ENCODE measurements at regions not wholly inside any gene's neighbourhood (a gene's known extent, or its start where the extent isn't known, plus 50 kb on each side); places are given as distances from the start of the nearest gene placed in this dataset.

DNA sequence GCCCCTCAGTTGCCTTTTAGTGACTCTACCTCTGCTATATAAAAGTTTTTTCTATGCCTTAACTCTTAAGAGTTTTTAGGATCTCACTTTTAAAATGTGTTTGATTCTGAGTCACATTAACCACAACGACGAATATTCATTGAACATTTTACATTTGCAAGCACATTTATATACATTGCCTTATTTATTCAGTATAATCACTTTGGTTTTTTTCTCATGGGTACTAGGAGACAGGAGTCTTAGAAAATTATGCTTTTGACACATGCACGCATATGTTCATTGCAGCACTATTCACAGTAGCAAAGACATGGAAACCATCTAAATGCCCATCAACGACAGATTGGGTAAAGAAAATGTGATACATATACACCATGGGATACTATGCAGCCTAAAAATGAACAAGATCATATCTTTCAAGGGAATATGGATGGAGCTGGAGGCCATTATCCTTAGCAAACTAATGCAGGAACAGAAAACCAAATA lies 236.9 kb upstream of the SPAG17 start:
- TF ChIP-seq, protein P1, sequence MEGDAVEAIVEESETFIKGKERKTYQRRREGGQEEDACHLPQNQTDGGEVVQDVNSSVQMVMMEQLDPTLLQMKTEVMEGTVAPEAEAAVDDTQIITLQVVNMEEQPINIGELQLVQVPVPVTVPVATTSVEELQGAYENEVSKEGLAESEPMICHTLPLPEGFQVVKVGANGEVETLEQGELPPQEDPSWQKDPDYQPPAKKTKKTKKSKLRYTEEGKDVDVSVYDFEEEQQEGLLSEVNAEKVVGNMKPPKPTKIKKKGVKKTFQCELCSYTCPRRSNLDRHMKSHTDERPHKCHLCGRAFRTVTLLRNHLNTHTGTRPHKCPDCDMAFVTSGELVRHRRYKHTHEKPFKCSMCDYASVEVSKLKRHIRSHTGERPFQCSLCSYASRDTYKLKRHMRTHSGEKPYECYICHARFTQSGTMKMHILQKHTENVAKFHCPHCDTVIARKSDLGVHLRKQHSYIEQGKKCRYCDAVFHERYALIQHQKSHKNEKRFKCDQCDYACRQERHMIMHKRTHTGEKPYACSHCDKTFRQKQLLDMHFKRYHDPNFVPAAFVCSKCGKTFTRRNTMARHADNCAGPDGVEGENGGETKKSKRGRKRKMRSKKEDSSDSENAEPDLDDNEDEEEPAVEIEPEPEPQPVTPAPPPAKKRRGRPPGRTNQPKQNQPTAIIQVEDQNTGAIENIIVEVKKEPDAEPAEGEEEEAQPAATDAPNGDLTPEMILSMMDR (IDR thresholded peaks at IDR 0.05; ENCODE audit: insufficient read depth, low read depth, low read length): no peak
- no peak for DNase-seq (ENCODE audit: low read depth)
- no peak overlapping the region for H3K4me3 ChIP-seq (ENCODE audit: low read depth, low read length)

DNA sequence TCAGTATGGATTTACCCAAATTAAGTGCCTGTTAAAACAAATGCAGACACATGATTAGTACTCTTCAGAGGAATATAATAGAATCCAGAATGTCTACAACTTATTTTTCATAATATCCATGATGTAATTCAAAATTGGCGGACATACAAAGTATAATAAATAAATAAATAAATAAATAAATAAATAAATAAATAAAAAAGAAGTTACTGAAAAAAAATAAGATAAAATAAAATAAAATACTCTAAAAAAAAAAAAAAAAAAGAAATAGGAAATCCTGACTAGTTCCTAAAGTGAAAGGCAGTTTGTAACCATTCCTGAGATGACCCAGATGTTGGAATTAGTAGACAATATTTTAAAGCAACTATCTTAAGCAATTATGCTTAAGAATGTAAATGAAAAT lies 219.0 kb upstream of the SPAG17 start:
- no peak for DNase-seq (ENCODE audit: low read depth)
- no peak overlapping the region for H3K4me3 ChIP-seq (ENCODE audit: low read depth, low read length)
- TF ChIP-seq, protein P1 (IDR thresholded peaks at IDR 0.05; ENCODE audit: insufficient read depth, low read depth, low read length): no peak

DNA sequence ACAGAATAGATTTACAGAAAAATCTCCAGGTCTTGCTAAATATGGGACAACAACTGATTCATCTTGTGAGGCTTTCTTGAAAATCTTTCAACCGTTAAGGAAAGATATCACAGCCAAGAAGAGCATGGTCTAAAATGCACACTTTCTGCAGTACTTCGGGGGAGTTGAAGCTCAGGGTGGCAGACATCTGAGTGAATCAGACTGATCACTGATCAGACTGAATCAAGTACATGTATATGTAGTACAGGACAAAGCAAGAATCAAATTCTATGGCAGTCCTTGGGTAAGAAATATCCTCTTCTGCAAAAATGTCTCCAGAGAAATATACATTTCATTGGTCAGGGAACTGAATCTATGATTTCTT lies 212.4 kb upstream of the SPAG17 start:
- DNase-seq (ENCODE audit: low read depth): no peak
- no peak overlapping the region for H3K4me3 ChIP-seq (ENCODE audit: low read depth, low read length)
- TF ChIP-seq, protein P1 (IDR thresholded peaks at IDR 0.05; ENCODE audit: insufficient read depth, low read depth, low read length): no peak

DNA sequence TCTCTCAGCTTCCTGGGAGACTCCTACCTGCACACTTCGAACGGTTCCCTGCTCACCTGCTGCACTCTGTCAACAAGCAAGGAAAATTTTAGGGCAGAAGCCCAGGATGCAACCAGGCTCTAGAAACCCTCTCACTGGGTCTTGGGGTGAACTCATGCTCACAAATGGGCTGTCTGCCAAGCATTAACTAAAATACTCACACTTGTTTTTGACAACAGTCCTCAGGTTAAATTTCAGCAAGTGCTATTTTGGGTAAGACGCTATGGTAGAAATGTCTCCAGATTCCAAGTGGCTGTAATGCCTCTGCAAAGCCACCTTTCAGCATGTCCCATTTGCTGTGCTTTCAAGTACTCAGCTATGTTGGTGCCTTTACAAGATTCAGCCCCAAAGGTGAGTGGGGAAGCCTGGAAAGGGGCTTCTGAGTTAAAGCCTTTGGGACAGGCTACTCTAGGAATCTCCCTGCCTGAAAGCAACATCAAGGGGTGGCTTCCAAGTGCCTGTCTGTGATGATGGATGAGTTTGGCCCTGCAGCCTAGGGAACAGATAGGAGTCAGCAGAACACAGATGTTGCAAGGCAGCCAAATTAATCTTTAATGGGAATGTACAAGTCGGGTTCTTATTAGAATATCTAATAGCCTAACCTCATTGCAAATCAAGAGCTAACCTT lies 211.9 kb upstream of the SPAG17 start:
- DNase-seq (ENCODE audit: low read depth): no peak
- TF ChIP-seq, protein P1 (IDR thresholded peaks at IDR 0.05; ENCODE audit: insufficient read depth, low read depth, low read length): no peak
- H3K4me3 ChIP-seq (ENCODE audit: low read depth, low read length): no peak overlapping the region

DNA sequence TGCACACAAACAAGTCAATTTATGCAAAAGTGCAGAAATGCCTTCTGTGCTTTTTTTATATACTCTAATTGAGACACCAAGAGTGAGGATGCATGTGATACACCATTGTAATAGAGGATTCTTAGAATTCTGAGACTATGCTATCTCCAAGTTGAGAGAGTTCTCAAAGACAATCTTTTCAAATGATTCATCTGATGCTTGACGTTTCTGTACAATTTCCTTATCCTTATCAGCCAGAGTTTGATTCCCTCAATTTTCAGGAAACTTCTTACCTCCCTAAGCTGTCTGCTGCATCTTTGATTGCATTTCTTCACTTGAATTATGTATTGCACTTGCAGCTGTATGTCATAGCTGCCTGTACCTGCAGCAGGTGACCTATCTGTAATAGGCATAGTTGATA lies 211.3 kb upstream of the SPAG17 start:
- DNase-seq (ENCODE audit: low read depth): no peak
- no peak overlapping the region for H3K4me3 ChIP-seq (ENCODE audit: low read depth, low read length)
- TF ChIP-seq, protein P1 (IDR thresholded peaks at IDR 0.05; ENCODE audit: insufficient read depth, low read depth, low read length): no peak

DNA sequence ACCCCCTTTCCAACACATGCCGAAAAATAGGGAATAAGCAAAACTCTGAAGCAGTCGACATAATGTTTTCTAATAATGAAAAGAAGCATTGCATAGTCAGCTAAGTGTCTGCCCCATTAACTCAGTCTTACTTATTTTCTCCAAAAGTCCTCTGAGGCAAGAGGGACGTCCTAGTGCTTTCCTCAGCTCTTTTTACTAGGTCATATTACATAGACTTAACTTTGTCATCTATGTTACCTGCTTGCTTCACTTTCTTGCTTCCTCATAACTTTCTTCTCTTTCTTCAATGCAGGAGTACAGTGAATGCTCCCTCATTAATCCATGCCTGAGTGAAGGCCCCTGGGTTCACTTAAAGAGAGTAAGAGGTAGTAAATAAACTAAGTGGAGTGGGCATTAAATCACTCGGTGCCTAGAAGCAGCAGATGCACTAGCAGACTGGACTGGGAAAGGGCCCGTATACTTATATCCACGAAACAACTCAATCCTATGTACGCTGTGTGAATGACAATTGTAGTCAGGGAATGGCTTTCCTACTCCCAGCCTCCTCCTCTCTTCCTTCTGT lies 210.5 kb upstream of the SPAG17 start:
- H3K4me3 ChIP-seq (ENCODE audit: low read depth, low read length): no peak overlapping the region
- TF ChIP-seq, protein P1 (IDR thresholded peaks at IDR 0.05; ENCODE audit: insufficient read depth, low read depth, low read length): no peak
- no peak for DNase-seq (ENCODE audit: low read depth)

DNA sequence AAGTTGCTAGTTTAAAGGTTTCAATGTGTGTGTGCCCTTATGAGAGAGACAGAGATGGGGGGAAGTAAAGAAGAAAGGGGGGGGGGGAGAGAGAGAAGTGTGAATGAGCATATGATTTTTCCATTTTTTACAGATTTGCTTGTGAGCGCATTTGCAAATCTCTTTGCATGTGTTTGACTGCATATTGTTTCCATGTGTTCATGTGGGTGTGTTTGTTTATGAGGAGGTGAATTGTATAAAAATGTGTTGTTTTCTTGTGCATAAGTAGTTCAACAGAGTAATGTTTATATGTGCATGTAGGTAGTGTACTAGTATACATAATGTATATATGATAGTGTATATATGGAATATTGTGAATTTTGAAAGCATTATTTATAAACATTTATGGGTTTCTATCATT lies 205.9 kb upstream of the SPAG17 start:
- no peak overlapping the region for H3K4me3 ChIP-seq (ENCODE audit: low read depth, low read length)
- DNase-seq (ENCODE audit: low read depth): no peak
- TF ChIP-seq, protein P1 (IDR thresholded peaks at IDR 0.05; ENCODE audit: insufficient read depth, low read depth, low read length): no peak

Data from fibroblast of villous mesenchyme (primary cell).